ENCODE measurements at regions not wholly inside any gene's neighbourhood (a gene's known extent, or its start where the extent isn't known, plus 50 kb on each side); places are given as distances from the start of the nearest gene placed in this dataset.
A peak's percentile ranks its signal among the peaks of the same experiment; 100 is the strongest.

DNA sequence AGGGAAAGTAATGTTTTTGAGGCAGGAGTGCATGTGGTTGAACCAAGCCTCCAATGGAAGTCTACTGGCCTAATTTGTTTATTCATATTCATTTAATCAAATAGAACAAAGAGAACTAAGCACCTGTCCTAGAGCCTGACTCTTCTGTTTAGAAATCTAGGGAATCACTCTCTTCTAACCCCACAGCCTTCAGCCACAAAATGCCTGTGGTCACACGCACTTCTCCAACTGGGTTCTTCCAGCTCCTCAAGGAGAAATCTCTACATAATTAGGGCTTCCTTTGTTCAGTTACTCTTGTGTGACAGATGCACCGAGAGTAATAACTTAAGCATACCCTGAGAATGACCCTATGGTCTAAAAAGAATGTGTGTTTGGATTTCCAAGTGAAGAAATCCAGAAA, 133.7 kb upstream of the NAMPT start:
- Mint-ChIP-seq H3K27me3 (ENCODE audit: low read depth in 3 of 3) (no peaks in the 10 kb centered on the region), H3K9me3 (peaks cover 5 to 22% (median 8%) of the 10 kb centered on the region in 7 donors), H3K36me3 (peaks cover 6 to 7% of the 10 kb centered on the region in 2 donors), H3K4me1 (peaks cover 64% of the 10 kb centered on the region), H3K4me3 (peak overlapping the region; percentile 53 to 78), H3K27ac (peak overlapping the region; percentile 94 to 99 (median 98))
- peak overlapping the region; percentile 61 to 89 for H3K27ac ChIP-seq (ENCODE audit: low read depth in 1 of 2, low read length in 2 of 2)
- peak in 2 of 3 donors; percentile 48 to 61 for DNase-seq
- intact Hi-C loops (cut with micrococcal nuclease) = no loop called here
- TF ChIP-seq, protein P1, sequence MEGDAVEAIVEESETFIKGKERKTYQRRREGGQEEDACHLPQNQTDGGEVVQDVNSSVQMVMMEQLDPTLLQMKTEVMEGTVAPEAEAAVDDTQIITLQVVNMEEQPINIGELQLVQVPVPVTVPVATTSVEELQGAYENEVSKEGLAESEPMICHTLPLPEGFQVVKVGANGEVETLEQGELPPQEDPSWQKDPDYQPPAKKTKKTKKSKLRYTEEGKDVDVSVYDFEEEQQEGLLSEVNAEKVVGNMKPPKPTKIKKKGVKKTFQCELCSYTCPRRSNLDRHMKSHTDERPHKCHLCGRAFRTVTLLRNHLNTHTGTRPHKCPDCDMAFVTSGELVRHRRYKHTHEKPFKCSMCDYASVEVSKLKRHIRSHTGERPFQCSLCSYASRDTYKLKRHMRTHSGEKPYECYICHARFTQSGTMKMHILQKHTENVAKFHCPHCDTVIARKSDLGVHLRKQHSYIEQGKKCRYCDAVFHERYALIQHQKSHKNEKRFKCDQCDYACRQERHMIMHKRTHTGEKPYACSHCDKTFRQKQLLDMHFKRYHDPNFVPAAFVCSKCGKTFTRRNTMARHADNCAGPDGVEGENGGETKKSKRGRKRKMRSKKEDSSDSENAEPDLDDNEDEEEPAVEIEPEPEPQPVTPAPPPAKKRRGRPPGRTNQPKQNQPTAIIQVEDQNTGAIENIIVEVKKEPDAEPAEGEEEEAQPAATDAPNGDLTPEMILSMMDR (IDR thresholded peaks at IDR 0.05) = no peak
- peak overlapping the region; percentile 55 for H3K4me2 ChIP-seq (replicated peaks; ENCODE audit: extremely low read depth, low read length, poor library complexity, severe bottlenecking)
- H3K4me1 ChIP-seq (ENCODE audit: control insufficient read depth in 1 of 2, insufficient read depth in 2 of 2, low read length in 2 of 2) = peaks cover 58 to 68% of the 10 kb centered on the region in 2 donors
- no peaks in the 10 kb centered on the region for H3K79me2 ChIP-seq (ENCODE audit: insufficient read depth, low read length)
- no peaks in the 10 kb centered on the region for H3K36me3 ChIP-seq (replicated peaks in 1 of 2; ENCODE audit: control insufficient read depth in 1 of 2, insufficient read depth in 2 of 2, low read length in 2 of 2)
- H3K27me3 ChIP-seq (ENCODE audit: control insufficient read depth in 2 of 2, insufficient read depth in 2 of 2, low read length in 2 of 2) = no peaks in the 10 kb centered on the region
- 20% methylated on average over 1 of the region's 2 CpGs for WGBS (ENCODE audit: insufficient coverage)
- H2AFZ ChIP-seq (ENCODE audit: insufficient read depth, low read depth, low read length, poor library complexity, severe bottlenecking) = no peak overlapping the region
- peak overlapping the region; percentile 54 for H3K9ac ChIP-seq (ENCODE audit: insufficient read depth, low read length, poor library complexity, severe bottlenecking)
- peaks cover 0 to 3% of the 10 kb centered on the region in 2 donors for H3K9me3 ChIP-seq (replicated peaks in 1 of 2; ENCODE audit: control insufficient read depth in 1 of 2, insufficient read depth in 1 of 2, low read length in 2 of 2)
- H4K20me1 ChIP-seq (ENCODE audit: insufficient read depth, low read length) = no peaks in the 10 kb centered on the region
- peak overlapping the region in 1 of 3 experiments; percentile 44 for H3K4me3 ChIP-seq (replicated peaks in 1 of 3; ENCODE audit: low read depth in 2 of 3, low read length in 3 of 3)

- Histone ChIP-seq H3K4me2 (replicated peaks; ENCODE audit: extremely low read depth, low read length, poor library complexity, severe bottlenecking) (peak overlapping the region; percentile 55), H3K9me3 (replicated peaks in 1 of 2; ENCODE audit: control insufficient read depth in 1 of 2, insufficient read depth in 1 of 2, low read length in 2 of 2) (peaks cover 0 to 3% of the 10 kb centered on the region in 2 donors), H3K27ac (ENCODE audit: low read depth in 1 of 2, low read length in 2 of 2) (peak overlapping the region; percentile 61 to 89), H3K4me3 (replicated peaks in 1 of 3; ENCODE audit: low read depth in 2 of 3, low read length in 3 of 3) (peak overlapping the region in 1 of 3 experiments; percentile 44), H3K79me2 (ENCODE audit: insufficient read depth, low read length) (no peaks in the 10 kb centered on the region), H2AFZ (ENCODE audit: insufficient read depth, low read depth, low read length, poor library complexity, severe bottlenecking) (no peak overlapping the region), H3K9ac (ENCODE audit: insufficient read depth, low read length, poor library complexity, severe bottlenecking) (peak overlapping the region; percentile 54), H3K27me3 (ENCODE audit: control insufficient read depth in 2 of 2, insufficient read depth in 2 of 2, low read length in 2 of 2) (no peaks in the 10 kb centered on the region), H4K20me1 (ENCODE audit: insufficient read depth, low read length) (no peaks in the 10 kb centered on the region), H3K36me3 (replicated peaks in 1 of 2; ENCODE audit: control insufficient read depth in 1 of 2, insufficient read depth in 2 of 2, low read length in 2 of 2) (no peaks in the 10 kb centered on the region), H3K4me1 (ENCODE audit: control insufficient read depth in 1 of 2, insufficient read depth in 2 of 2, low read length in 2 of 2) (peaks cover 58 to 64% of the 10 kb centered on the region in 2 donors)
- Mint-ChIP-seq H3K4me1 (peaks cover 62% of the 10 kb centered on the region), H3K4me3 (peak overlapping the region; percentile 53 to 78), H3K27ac (peak overlapping the region; percentile 94 to 99 (median 98)), H3K36me3 (peaks cover 6 to 7% of the 10 kb centered on the region in 2 donors), H3K27me3 (ENCODE audit: low read depth in 3 of 3) (no peaks in the 10 kb centered on the region), H3K9me3 (peaks cover 5 to 22% (median 8%) of the 10 kb centered on the region in 7 donors)
- 14% methylated on average over 1 of the region's 1 CpG for WGBS (ENCODE audit: insufficient coverage)
- TF ChIP-seq, protein P1 (IDR thresholded peaks at IDR 0.05) = no peak
- intact Hi-C loops (cut with micrococcal nuclease) = no loop called here
- peak; percentile 76 to 95 (median 89) for DNase-seq
Observed at GRCh38 chr7:106418094-106418493, 133.3 kb upstream of the NAMPT start.
